GM12878 (cell line): ENCODE measurements at regions not wholly inside any gene's neighbourhood (a gene's known extent, or its start where the extent isn't known, plus 50 kb on each side); places are given as distances from the start of the nearest gene placed in this dataset.

Source experiments
- ATAC-seq: fragments of 200-7000 bp; cut with Tn5 transposase; 3 replicates; pipeline ENCODE4 v1.9.1; 2020; ENCODE audit warnings: mild to moderate bottlenecking, moderate library complexity
- BruUV-seq: library from RNA; stranded (reverse); fragments of 400-500 nt; replicated peaks from 2 replicates; lab custom pipeline; 2021; lab: Mats Ljungman, UMichigan
- CTCF ChIA-PET: fragments of 300-600 bp; sonication (Branson Sonifier 250); formaldehyde crosslinking; extraction: SDS; loops from one replicate; lab custom pipeline; 2021; ENCODE audit warnings: inconsistent platforms; lab: Yijun Ruan, JAX
- POLR2A ChIA-PET: fragments of 350-600 bp; formaldehyde crosslinking; extraction: SDS; loops from one replicate; lab custom pipeline; 2021; ENCODE audit warnings: inconsistent platforms; lab: Charles Lee
- RAD21 ChIA-PET: fragments of 300-600 bp; sonication (Branson Sonifier 250); formaldehyde crosslinking; loops from one replicate; lab custom pipeline; 2023; ENCODE audit warnings: antibody characterized with exemption; ENCODE audit not compliant: unreplicated experiment; lab: Charles Lee
- SMC1A ChIA-PET: fragments of 300-600 bp; sonication (Branson Sonifier 250); formaldehyde crosslinking; loops from one replicate; lab custom pipeline; 2023; ENCODE audit not compliant: unreplicated experiment, uncharacterized antibody; lab: Charles Lee
- DNase-seq: peaks from one replicate; pipeline ENCODE4 v3.0.0-alpha.2; 2011; ENCODE audit warnings: low read depth, low spot score
- FAIRE-seq: peaks from 3 replicates; lab custom pipeline; 2011; peaks lifted over from hg19 to GRCh38; lab: Jason Lieb, UNC
- H2AFZ ChIP-seq: 2 replicates; pipeline ENCODE4 v1.6.0; 2011; ENCODE audit warnings: low read depth, low read length, control low read depth; ENCODE audit not compliant: control insufficient read depth
- H3K27ac ChIP-seq: 2 replicates; pipeline ENCODE4 v1.5.1; 2011; ENCODE audit warnings: control low read depth; ENCODE audit not compliant: control insufficient read depth, insufficient read depth
- H3K27me3 ChIP-seq, 2 experiments: replicated peaks in 1 of 2; 2 replicates each; pipeline versions ENCODE4 v1.6.0 to v1.6.1; 2011; ENCODE audit warnings: low read length in 1 of 2; ENCODE audit not compliant: control insufficient read depth in 2 of 2, insufficient read depth in 2 of 2
- H3K36me3 ChIP-seq, 2 experiments: 2 replicates each; pipeline ENCODE4 v1.5.1; 2011; ENCODE audit warnings: low read length in 1 of 2; ENCODE audit not compliant: control insufficient read depth in 2 of 2, insufficient read depth in 2 of 2
- H3K4me1 ChIP-seq: 2 replicates; pipeline ENCODE4 v1.6.1; 2011; ENCODE audit warnings: mild to moderate bottlenecking, low read length, moderate library complexity, mixed read lengths; ENCODE audit not compliant: control insufficient read depth, insufficient read depth
- H3K4me2 ChIP-seq: 2 replicates; pipeline ENCODE4 v1.6.0; 2011; ENCODE audit warnings: control low read depth; ENCODE audit not compliant: control insufficient read depth, insufficient read depth
- H3K4me3 ChIP-seq: fragments of 200-600 bp; sonication (generic); 2 replicates; pipeline ENCODE4 v1.5.1; 2016
- H3K79me2 ChIP-seq: 2 replicates; pipeline ENCODE4 v1.6.0; 2011; ENCODE audit warnings: low read length; ENCODE audit not compliant: control insufficient read depth, insufficient read depth
- H3K9ac ChIP-seq: 2 replicates; pipeline ENCODE4 v1.8.0; 2011; ENCODE audit warnings: low read length, control low read depth, mixed read lengths; ENCODE audit not compliant: control insufficient read depth, insufficient read depth
- H3K9me3 ChIP-seq: replicated peaks from 3 replicates; pipeline ENCODE4 v1.5.1; 2011; ENCODE audit warnings: mild to moderate bottlenecking, low read length; ENCODE audit not compliant: control insufficient read depth, insufficient read depth
- H4K20me1 ChIP-seq: 2 replicates; pipeline ENCODE4 v1.6.0; 2011; ENCODE audit not compliant: control insufficient read depth, insufficient read depth
- CHD4 ChIP-seq: fragments of 200-600 bp; sonication (generic); IDR thresholded peaks from 2 replicates; pipeline ENCODE4 v1.6.1; 2016; ENCODE audit warnings: mild to moderate bottlenecking
- EZH2 ChIP-seq: IDR thresholded peaks from 2 replicates; pipeline ENCODE4 v1.6.1; 2012; ENCODE audit warnings: low read depth, mild to moderate bottlenecking, control low read depth, inconsistent platforms, low read length, borderline replicate concordance; ENCODE audit not compliant: control insufficient read depth
- KDM1A ChIP-seq: fragments of 200-600 bp; sonication (generic); IDR thresholded peaks from 2 replicates; pipeline ENCODE4 v1.6.1; 2016; ENCODE audit warnings: borderline replicate concordance
- POLR2A ChIP-seq: IDR thresholded peaks from 2 replicates; pipeline ENCODE4 v1.6.1; 2011; ENCODE audit warnings: low read depth, mild to moderate bottlenecking, low read length
- POU2F2 ChIP-seq: IDR thresholded peaks from 3 replicates; pipeline ENCODE4 v1.6.1; 2011; ENCODE audit warnings: low read depth, mild to moderate bottlenecking, low read length, borderline replicate concordance
- RCOR1 ChIP-seq: conservative IDR thresholded peaks from 2 replicates; pipeline ENCODE4 v1.6.1; 2012; ENCODE audit warnings: low read depth, low read length, improper control_type of control experiment
- WGBS: methylation state at CpG from one replicate; pipeline ENCODE4 v1.1.6; 2016; ENCODE audit warnings: low lambda C conversion rate; ENCODE audit not compliant: insufficient replicate concordance, insufficient coverage; ENCODE audit errors: missing lambda C conversion rate; 5-methylcytosine and 5-hydroxymethylcytosine counted together
- in situ Hi-C: fragments of 300-500 bp; cut with MboI; formaldehyde crosslinking; loops from 9 replicates; pipeline ENCODE4 v1.14.3; 2018; ENCODE audit warnings: mixed read lengths
- intact Hi-C: fragments of 100-400 bp; cut with micrococcal nuclease; formaldehyde crosslinking; loops from one replicate; pipeline ENCODE4 v1.14.2; 2022; ENCODE audit not compliant: unreplicated experiment
- TF ChIP-seq, protein P1 (sequence below): fragments of 450-650 bp; IDR thresholded peaks from 2 replicates; pipeline ENCODE4 v1.6.1; 2014; ENCODE audit warnings: mild to moderate bottlenecking
- TF ChIP-seq, protein P2 (sequence below): fragments of 450-650 bp; IDR thresholded peaks from 2 replicates; pipeline ENCODE4 v1.6.1; 2017; ENCODE audit warnings: mild to moderate bottlenecking, moderate library complexity
- TF ChIP-seq, protein P3 (sequence below): fragments of 450-650 bp; IDR thresholded peaks from 2 replicates; pipeline ENCODE4 v1.6.1; 2016; ENCODE audit warnings: mild to moderate bottlenecking, moderate library complexity, borderline replicate concordance

DNA sequence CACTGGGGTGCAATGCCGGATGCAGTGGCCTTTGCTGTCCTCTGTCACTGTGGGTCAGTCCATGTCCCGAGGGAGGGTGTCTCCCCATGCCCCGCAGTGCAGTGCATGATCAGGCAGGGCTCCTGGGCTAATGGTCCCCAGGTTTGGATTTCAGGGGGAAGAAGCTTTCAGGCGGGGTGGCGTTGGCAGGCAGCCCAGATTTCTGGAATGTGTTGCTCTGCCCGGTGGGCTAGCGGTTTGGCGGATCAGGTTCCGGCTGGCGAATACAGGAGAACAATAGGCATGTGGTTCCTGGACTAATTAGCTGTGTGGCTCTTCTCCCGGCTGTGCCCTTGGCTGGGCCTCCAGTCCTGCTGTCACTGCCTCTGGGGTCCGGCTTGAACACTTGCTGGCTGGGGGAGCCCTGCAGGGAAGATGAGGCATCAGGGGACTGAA, 141.3 kb downstream of the FGF9 start:
- Histone ChIP-seq H3K9me3 (no peaks in the 10 kb centered on the region), H4K20me1 (no peaks in the 10 kb centered on the region), H2AFZ (no peak overlapping the region), H3K9ac (no peak overlapping the region), H3K79me2 (no peaks in the 10 kb centered on the region), H3K27ac (no peak overlapping the region), H3K36me3 (no peaks in the 10 kb centered on the region), H3K4me1 (no peaks in the 10 kb centered on the region), H3K4me2 (no peak overlapping the region), H3K4me3 (no peak overlapping the region), H3K27me3 (no peaks in the 10 kb centered on the region)
- ChIA-PET CTCF (no interaction called here), POLR2A (no interaction called here), SMC1A (no interaction called here), RAD21 (no interaction called here)
- TF ChIP-seq POU2F2 (no peak), POLR2A (no peak), EZH2 (no peak), KDM1A (no peak), RCOR1 (no peak), CHD4 (no peak)
- TF ChIP-seq, protein P1, sequence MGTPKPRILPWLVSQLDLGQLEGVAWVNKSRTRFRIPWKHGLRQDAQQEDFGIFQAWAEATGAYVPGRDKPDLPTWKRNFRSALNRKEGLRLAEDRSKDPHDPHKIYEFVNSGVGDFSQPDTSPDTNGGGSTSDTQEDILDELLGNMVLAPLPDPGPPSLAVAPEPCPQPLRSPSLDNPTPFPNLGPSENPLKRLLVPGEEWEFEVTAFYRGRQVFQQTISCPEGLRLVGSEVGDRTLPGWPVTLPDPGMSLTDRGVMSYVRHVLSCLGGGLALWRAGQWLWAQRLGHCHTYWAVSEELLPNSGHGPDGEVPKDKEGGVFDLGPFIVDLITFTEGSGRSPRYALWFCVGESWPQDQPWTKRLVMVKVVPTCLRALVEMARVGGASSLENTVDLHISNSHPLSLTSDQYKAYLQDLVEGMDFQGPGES = no peak
- TF ChIP-seq, protein P2, sequence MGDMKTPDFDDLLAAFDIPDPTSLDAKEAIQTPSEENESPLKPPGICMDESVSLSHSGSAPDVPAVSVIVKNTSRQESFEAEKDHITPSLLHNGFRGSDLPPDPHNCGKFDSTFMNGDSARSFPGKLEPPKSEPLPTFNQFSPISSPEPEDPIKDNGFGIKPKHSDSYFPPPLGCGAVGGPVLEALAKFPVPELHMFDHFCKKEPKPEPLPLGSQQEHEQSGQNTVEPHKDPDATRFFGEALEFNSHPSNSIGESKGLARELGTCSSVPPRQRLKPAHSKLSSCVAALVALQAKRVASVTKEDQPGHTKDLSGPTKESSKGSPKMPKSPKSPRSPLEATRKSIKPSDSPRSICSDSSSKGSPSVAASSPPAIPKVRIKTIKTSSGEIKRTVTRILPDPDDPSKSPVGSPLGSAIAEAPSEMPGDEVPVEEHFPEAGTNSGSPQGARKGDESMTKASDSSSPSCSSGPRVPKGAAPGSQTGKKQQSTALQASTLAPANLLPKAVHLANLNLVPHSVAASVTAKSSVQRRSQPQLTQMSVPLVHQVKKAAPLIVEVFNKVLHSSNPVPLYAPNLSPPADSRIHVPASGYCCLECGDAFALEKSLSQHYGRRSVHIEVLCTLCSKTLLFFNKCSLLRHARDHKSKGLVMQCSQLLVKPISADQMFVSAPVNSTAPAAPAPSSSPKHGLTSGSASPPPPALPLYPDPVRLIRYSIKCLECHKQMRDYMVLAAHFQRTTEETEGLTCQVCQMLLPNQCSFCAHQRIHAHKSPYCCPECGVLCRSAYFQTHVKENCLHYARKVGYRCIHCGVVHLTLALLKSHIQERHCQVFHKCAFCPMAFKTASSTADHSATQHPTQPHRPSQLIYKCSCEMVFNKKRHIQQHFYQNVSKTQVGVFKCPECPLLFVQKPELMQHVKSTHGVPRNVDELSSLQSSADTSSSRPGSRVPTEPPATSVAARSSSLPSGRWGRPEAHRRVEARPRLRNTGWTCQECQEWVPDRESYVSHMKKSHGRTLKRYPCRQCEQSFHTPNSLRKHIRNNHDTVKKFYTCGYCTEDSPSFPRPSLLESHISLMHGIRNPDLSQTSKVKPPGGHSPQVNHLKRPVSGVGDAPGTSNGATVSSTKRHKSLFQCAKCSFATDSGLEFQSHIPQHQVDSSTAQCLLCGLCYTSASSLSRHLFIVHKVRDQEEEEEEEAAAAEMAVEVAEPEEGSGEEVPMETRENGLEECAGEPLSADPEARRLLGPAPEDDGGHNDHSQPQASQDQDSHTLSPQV = no peak
- TF ChIP-seq, protein P3, sequence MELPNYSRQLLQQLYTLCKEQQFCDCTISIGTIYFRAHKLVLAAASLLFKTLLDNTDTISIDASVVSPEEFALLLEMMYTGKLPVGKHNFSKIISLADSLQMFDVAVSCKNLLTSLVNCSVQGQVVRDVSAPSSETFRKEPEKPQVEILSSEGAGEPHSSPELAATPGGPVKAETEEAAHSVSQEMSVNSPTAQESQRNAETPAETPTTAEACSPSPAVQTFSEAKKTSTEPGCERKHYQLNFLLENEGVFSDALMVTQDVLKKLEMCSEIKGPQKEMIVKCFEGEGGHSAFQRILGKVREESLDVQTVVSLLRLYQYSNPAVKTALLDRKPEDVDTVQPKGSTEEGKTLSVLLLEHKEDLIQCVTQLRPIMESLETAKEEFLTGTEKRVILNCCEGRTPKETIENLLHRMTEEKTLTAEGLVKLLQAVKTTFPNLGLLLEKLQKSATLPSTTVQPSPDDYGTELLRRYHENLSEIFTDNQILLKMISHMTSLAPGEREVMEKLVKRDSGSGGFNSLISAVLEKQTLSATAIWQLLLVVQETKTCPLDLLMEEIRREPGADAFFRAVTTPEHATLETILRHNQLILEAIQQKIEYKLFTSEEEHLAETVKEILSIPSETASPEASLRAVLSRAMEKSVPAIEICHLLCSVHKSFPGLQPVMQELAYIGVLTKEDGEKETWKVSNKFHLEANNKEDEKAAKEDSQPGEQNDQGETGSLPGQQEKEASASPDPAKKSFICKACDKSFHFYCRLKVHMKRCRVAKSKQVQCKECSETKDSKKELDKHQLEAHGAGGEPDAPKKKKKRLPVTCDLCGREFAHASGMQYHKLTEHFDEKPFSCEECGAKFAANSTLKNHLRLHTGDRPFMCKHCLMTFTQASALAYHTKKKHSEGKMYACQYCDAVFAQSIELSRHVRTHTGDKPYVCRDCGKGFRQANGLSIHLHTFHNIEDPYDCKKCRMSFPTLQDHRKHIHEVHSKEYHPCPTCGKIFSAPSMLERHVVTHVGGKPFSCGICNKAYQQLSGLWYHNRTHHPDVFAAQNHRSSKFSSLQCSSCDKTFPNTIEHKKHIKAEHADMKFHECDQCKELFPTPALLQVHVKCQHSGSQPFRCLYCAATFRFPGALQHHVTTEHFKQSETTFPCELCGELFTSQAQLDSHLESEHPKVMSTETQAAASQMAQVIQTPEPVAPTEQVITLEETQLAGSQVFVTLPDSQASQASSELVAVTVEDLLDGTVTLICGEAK = no peak
- in situ Hi-C loops (no loop called here), intact Hi-C loops (no loop called here)
- no peak for FAIRE-seq
- BruUV-seq = no TSS peak
- 50% methylated on average over 12 of the region's 12 CpGs for WGBS
- no peak for DNase-seq
- ATAC-seq = no peak
